ENCODE measurements at regions not wholly inside any gene's neighbourhood (a gene's known extent, or its start where the extent isn't known, plus 50 kb on each side); places are given as distances from the start of the nearest gene placed in this dataset.

DNA sequence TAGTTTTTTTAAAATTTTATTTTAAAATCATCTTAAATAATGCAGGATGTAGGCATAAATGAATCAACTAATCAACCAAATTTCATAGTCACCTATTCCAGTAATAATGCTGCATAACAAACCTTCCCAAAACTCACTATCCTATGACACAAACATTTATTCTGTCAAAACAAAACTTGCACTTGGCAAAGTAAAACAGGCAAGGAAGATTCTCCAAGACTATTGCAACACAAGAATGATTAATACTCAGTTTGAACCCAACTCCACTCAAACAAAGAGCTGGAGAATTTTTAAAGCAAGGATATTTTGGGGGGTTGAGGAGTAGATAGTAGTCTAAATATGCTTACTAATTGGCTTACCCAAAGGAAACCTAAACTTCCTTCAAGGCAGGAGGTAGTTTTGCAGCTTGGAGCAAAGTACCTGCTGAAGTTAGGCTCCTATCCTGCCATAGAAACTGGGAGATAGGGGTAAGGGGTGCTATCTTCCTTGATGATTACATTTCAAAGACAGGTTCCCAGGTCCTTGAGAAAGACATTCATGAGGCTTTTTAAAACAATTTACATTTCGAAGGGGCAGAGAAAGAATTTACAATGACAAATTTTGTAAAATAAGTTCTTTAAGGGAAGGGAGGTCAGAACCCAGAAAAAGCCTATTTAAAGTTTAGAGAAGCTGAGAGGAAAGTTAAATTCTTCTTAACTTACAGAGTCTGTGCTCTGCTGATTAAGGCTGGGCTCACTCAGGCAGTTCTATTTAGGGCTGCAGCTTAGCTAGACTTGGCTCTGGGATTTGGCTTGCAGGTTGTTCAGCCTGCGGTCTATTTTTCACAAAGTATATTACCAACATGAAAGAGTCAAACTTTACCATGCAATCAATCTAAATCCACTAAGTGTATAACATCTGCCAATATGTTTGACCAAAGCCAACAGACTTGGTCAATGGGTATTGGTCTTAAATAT lies 549.0 kb downstream of the KCTD12 start:
- POLR2A ChIA-PET = no interaction called here
- no peak for DNase-seq (ENCODE audit: extremely low spot score)
- TF ChIP-seq, protein P1, sequence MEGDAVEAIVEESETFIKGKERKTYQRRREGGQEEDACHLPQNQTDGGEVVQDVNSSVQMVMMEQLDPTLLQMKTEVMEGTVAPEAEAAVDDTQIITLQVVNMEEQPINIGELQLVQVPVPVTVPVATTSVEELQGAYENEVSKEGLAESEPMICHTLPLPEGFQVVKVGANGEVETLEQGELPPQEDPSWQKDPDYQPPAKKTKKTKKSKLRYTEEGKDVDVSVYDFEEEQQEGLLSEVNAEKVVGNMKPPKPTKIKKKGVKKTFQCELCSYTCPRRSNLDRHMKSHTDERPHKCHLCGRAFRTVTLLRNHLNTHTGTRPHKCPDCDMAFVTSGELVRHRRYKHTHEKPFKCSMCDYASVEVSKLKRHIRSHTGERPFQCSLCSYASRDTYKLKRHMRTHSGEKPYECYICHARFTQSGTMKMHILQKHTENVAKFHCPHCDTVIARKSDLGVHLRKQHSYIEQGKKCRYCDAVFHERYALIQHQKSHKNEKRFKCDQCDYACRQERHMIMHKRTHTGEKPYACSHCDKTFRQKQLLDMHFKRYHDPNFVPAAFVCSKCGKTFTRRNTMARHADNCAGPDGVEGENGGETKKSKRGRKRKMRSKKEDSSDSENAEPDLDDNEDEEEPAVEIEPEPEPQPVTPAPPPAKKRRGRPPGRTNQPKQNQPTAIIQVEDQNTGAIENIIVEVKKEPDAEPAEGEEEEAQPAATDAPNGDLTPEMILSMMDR (IDR thresholded peaks at IDR 0.05; ENCODE audit: control extremely low read depth, extremely low read depth, low read depth, missing control alignments) = no peak
- CTCF ChIA-PET = no interaction called here

DNA sequence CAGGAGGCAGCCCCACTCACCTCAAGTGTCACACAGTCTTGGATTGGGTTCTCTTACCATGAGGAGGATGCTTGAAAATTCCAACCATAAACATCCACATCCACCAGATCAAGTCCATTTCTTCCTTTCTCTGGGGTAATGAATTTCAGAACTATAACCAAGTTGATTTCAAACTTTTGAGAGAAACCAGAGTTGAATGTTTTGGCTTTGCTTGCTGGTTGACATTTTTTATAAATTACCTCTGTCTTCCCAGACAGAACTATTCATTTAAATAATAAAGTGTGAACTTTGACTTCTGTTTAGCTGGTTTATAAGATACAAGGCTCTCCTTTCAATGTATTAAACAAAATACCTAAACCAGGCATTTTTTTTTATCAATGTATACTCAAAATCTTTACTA lies 550.7 kb downstream of the KCTD12 start:
- POLR2A ChIA-PET = no interaction called here
- no peak for DNase-seq (ENCODE audit: extremely low spot score)
- CTCF ChIA-PET = no interaction called here
- TF ChIP-seq, protein P1 (IDR thresholded peaks at IDR 0.05; ENCODE audit: control extremely low read depth, extremely low read depth, low read depth, missing control alignments) = no peak

DNA sequence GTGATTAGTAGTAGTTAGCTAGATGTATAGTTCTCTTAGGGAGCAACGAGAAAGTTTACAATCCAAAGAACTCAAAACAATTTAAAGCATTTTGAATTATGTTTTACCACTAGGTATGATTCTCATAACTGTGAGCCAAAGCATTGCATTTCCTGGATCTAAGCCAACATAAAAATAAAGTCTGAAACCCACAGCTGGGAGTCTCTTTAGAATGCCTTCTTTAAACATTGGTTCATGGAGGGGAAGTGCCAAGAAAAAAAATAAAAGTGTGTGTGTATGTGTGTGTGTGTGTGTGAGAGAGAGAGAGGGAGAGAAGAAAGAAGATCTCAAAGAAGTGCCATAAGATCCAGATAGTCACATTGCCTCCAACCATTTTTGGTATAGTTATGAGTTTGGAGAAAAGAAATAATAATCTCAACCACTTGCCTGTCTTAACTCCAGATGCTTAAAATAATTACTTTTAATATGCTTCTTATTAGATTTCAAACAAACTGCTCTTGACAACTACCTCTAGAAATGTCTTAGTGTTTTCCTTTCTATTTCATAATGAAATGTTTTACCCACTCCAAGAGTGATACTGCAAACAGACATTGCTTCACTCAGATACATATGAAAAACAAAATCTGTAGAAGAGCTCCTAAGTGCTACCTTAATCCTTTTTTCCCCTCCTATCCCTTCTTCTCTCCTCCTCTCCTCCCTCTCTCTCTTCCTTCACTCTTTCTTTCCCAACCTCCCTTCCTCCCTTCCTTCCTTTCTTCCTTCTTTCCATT lies 554.1 kb downstream of the KCTD12 start:
- POLR2A ChIA-PET = no interaction called here
- CTCF ChIA-PET = no interaction called here
- DNase-seq (ENCODE audit: extremely low spot score) = no peak
- TF ChIP-seq, protein P1 (IDR thresholded peaks at IDR 0.05; ENCODE audit: control extremely low read depth, extremely low read depth, low read depth, missing control alignments) = no peak

DNA sequence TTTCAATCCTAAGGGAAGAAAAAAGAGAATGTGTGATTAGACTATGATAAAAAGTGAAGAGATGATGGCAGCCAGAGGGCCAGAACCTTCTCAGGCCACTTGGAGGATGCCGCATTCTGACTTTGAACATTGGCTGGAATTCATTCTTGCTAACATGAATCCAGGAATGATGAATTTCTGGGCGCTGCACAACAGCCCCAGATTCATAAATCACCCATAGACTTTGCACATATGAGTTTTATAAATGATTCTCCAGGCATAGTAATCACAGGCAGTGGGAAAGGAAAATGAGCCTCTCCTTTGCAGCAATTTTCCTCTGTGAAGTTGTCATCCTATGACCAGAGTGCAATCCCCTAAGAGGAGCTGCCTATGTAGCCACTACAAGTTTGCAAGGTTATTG lies 555.4 kb downstream of the KCTD12 start:
- CTCF ChIA-PET = no interaction called here
- DNase-seq (ENCODE audit: extremely low spot score) = no peak
- TF ChIP-seq, protein P1 (IDR thresholded peaks at IDR 0.05; ENCODE audit: control extremely low read depth, extremely low read depth, low read depth, missing control alignments) = no peak
- POLR2A ChIA-PET = no interaction called here

DNA sequence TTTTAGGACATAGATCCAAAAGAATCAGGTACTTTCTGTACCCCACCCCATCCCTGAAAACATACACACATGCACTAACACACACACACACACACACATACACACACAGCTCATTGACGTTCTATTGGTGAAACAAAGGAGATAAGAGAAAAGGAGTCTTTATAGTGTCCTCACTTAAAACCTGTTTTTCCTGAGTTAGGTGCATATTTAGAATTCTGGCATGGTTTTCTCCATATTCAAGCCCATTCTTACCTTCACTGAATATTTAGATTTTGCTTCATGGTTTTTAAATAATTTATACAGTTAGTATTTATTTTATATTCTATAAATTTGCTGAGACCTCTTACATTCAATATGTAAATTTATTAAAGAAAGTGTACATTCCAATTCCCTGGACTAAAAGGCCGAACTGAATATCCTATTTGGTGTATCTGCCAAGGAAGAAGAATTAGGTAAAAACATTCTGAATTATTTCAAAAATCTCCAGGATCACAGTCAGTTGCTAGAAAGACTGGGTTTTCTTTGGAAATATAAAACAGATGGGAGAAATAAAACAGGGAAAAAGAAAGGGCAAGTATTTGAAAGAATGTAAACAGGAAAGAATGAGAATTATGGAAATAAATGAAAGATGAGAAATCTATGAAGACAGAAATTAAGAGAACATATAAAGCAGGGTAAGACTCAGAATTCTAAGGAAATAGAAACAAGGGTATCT lies 556.2 kb downstream of the KCTD12 start:
- no peak for DNase-seq (ENCODE audit: extremely low spot score)
- TF ChIP-seq, protein P1 (IDR thresholded peaks at IDR 0.05; ENCODE audit: control extremely low read depth, extremely low read depth, low read depth, missing control alignments) = no peak
- ChIA-PET CTCF (no interaction called here), POLR2A (no interaction called here)

DNA sequence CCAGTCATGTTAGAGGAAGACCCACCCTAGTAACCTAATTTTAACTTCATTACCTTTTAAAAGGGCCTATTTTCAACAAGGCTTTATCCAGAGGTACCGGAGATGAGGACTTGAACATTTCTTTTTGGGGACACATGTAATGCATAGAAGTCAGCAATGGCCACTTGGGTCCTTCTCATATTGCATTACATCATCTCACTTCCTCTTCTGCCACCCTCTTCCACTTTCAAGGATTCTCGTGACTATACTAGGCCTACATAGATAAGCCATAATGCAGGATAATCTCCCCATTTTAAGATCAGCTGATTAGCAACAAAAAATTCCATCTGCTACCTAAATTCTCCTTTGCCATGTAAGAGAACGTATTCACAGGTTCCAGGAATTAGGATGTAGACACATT lies 557.2 kb downstream of the KCTD12 start:
- TF ChIP-seq, protein P1 (IDR thresholded peaks at IDR 0.05; ENCODE audit: control extremely low read depth, extremely low read depth, low read depth, missing control alignments) = no peak
- DNase-seq (ENCODE audit: extremely low spot score) = no peak
- POLR2A ChIA-PET = no interaction called here
- CTCF ChIA-PET = no interaction called here
